Body of pancreas (tissue), 4 donors: ENCODE measurements at regions not wholly inside any gene's neighbourhood (a gene's known extent, or its start where the extent isn't known, plus 50 kb on each side); places are given as distances from the start of the nearest gene placed in this dataset.

Experiments
- POLR2A ChIP-seq, 3 donors: fragments of 450-650 bp; IDR thresholded peaks; one replicate each; pipeline ENCODE4 v1.6.1; 2016; ENCODE audit warnings: antibody characterized with exemption in 3 of 3, mild to moderate bottlenecking in 2 of 3
- TF ChIP-seq, protein P1 (sequence below), 7 experiments: fragments of 450-650 bp in 4 of 7; fragments of 200-600 bp in 3 of 7; sonication (generic) in 3 of 7; IDR thresholded peaks; one replicate each; pipeline ENCODE4 v1.5.1; 2016 to 2019; ENCODE audit warnings: antibody characterized with exemption in 7 of 7

DNA sequence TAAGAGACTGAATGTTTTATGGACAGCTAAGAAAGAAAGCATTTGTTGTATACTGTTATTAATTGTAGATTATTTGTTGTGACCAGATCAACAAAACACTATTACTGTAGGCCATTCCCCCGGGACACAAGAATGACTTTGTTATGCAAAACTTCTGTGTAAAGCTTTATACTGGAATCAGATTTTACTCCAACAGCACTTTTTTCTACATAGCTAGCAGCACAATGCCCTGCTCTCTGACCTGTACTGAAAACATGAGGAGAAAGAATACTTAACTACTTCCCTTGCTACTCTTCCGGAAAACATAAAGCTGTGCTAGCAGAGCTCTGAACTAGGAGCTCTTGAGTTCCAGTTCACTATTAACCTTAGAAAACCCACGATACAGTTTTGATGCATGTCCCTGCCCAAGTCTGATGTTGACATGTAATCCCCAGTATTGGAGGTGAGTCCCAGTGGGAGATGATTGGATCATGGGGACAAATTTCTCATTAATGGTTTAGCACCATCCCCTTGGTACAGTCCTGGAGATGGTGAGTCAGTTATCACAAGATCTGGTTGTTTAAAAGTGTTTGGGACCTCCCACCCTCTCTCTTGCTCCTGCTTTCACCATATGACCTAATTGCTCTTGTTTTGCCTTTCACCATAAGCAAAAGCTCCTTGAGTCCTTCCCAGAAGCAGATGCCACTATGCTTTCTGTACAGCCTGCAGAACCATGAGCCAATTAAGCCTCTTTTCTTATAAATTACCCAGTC, 601.1 kb upstream of the PIK3C3 start:
- TF ChIP-seq, protein P1, sequence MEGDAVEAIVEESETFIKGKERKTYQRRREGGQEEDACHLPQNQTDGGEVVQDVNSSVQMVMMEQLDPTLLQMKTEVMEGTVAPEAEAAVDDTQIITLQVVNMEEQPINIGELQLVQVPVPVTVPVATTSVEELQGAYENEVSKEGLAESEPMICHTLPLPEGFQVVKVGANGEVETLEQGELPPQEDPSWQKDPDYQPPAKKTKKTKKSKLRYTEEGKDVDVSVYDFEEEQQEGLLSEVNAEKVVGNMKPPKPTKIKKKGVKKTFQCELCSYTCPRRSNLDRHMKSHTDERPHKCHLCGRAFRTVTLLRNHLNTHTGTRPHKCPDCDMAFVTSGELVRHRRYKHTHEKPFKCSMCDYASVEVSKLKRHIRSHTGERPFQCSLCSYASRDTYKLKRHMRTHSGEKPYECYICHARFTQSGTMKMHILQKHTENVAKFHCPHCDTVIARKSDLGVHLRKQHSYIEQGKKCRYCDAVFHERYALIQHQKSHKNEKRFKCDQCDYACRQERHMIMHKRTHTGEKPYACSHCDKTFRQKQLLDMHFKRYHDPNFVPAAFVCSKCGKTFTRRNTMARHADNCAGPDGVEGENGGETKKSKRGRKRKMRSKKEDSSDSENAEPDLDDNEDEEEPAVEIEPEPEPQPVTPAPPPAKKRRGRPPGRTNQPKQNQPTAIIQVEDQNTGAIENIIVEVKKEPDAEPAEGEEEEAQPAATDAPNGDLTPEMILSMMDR (IDR thresholded peaks at IDR 0.05): no peak
- TF ChIP-seq POLR2A (IDR thresholded peaks at IDR 0.05): no peak
